RPMI8226 (cell line): ENCODE measurements at regions not wholly inside any gene's neighbourhood (a gene's known extent, or its start where the extent isn't known, plus 50 kb on each side); places are given as distances from the start of the nearest gene placed in this dataset.

Experiments used
- DNase-seq: peaks from one replicate; pipeline ENCODE4 v3.0.0-alpha.2; 2015

DNA sequence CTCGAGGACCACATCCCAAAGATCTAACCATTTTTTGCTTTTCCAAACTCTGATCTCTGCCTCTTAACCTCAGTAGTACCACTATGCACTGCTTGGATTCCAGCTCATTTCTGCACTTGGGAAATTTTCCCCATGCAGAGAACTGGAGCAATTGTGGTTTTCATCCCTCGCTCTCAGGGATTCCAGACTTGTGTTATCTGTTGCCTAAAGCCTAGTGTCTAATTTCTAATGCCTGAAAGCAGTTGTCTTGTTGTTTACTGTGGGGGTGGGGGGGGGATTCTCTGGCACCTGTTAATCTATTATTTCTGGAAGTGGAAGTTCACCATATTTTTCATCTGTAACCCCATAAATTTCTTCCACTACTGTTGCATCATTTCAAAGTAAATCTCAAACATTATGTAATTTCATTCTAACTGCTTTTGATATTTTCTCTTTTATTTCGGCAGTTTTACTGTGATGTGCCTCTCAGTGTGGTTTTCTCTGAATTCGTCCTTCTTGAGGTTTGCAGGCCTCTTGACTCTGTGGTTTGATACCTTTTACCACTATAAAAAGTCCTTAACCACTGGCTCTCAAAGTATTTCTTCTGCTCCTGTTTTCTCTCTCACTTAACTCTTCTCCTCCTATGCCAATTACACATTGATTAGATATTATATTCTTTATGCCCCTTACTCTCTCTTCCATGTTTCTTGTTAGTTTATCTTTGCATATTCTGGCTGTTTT is 205.6 kb upstream of the EOLA2 start:
- DNase-seq = no peak

DNA sequence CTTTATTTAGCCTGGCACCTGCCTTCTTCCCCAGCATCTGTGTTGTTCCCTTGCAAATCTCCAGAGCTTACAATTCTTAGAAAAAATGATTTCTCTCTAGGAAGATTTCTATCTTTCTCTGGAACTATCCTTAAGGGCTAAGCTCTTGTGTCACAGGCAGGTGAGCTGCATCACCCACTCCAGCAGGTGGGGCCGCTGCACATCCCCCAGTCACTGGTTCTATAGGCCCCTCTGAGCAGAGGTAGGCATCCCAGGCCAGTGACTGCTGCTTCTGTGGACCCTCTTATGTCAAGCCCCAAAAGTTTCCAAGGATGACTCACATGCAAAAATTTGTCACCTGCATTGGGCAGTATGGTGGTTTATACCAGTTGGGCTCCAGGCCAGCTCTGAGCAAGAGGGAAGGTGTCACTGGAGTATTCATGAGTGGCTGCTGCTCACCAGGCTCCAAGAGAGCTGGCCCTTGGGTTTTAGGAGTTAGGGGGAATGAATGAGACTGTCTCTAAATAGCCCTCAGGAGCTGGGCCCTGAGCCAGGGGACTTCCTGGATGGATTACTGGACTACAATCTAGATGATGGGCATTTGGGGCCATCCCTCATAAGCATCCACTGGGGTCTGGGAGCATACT is 208.1 kb upstream of the EOLA2 start:
- DNase-seq = no peak

DNA sequence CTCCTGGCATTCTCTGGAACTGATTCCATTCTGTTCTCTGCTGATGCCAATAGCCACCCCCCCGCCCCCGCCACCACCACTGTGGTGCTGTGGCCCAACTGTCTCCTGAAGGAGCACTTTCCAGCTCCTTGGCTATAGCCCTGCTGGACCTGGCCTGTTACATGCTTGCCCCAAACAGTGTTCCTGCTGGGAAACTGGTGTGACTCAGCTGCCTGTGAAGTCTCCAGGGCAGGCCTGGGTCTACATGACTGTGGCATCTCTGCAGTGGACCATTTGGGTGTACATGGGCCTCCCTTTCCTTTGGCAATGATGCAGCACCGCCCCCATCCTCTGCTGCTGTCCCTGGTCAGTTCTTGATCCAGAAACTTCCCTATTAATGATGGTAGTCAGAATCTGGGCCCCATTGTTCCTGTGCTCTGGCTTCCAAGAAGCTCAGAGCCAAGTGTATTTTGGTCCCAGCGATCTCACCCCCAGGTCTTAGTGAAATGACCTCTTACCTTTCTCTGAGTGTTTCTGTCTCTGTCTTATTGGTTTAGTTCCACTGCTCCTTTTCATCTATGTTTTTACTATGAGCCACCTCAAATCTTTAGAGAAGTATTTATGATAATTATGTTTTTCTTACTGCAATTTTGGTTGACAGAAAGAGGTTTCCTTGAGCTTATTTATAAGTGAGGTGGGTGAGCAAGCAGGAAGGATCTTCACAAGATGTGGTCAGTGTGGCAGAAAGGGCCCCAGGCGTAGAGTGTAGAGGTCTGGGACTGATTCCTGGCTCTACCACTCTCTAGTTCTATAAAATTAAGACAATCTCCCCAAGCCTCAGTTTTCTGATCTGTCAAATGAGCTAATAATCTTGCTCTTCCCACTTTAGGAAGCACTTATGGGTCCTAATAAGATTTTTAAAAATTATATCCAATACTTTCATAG is 210.7 kb upstream of the EOLA2 start:
- DNase-seq = no peak

DNA sequence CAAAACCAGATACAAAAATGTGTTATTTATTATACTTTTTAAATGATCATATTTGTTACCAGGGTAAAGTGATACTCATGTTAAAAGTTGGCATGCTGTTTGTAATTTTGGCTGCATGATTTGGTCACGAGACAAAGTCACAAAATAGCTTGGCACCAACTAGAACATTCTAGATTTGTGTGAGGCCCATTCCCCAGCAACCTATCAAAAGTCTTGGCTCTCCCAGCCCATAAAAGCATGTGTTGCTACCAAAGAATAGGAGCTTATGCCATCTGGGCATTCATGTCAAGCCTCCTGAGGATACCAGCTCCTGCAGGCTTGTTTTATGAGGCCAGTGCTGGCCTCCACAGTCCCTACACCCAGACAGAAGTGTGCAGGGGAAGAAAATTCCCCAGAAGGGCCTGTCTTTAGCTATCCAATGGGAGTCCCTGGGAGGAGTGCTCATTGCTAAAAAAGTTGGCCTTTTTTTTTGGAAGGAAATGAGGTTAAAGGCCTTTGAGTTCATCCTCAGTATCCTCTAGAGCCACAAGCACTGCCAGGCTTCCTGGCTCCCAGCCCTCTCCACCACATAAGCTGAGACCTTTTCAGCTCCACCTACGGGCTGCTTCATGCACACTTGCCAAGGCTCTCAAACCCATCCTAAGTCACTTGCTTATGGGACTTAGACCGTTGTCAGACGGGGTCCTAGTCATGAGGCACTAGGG is 211.9 kb upstream of the EOLA2 start:
- DNase-seq = no peak

DNA sequence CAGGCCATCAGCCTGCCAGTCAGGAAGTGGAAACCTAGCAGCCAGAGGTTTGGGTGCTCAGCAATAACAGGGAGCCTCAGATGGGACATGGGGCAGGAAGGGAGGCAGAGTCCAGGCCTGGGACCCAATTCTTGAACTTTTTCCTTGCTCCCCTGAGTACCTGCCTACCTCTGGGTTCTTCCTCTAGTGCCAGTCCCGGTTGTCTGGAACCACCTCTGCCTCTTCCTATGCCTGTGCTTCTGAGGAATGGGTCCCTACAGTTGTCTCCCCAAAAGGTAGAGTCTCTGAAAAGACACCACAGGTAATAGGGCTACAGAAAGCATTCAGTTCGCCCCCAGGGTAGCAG is 212.4 kb upstream of the MAMLD1 start:
- no peak for DNase-seq

DNA sequence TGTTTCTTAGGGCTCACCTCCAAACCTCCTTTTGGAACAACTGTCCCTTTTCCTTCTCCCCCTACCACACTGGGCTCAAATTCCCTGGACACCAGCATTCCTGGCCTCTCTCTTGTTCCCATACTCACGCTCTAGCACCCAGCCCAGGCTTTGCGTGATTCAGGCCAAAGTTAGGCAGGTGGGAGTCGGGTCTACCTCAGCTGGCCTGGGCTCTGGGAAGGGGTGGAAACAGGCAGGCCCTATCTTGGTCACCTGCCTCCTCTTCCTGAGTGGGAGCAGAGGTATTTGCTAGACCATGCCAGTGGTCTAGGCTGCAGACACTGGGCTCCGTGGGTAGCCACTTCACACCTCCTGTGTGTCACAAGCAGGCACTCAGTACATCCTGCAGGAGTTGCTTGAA is 211.1 kb upstream of the MAMLD1 start:
- no peak for DNase-seq

DNA sequence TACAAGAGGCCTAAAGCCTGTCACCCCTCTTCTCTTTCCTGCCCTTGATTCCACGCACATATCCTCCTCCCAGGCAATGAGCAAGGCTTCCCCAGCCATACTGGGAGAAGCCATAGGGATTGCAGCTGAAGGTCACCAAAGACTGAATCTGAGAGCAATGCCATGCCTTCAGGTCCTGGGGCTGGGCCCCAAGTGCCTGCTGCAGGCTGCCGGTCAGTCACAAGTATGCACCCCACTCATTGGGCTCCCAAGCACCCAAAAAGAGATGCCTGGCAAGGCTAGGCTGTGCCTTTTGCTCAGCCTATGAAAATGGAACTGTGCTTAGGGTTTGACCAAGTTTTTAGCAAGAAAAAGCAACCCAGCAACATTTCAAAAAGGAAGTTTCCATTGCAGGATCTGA is 210.6 kb upstream of the MAMLD1 start:
- DNase-seq = no peak

DNA sequence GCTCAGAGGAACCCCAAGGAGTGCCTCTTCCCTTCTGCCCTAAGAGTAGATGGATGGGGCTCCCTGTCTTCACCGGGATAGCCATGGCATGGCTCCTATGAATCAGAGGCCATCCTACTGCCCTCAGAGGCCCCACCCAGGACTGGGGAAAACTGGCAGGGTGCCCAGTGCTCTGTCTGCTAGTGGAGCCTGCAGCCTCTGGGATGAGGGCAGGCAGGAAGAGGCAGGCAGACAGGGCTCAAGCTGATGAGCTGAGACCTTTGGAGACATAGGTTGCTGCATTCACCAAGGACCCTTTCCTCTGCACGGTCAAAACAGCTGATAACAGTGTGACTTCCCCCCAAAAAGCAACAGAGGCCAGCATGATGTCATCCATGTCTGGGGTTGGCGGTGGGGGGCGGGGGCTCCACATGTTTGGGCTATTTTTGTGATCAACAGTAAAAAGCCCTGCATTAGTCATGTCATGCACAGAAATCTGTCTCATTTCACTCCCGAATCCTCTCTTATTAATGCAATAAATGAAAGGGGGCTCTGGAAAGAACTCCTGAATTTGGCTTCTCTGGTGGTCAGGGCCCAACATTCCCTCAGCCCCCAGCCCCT is 207.6 kb upstream of the MAMLD1 start:
- DNase-seq = no peak

DNA sequence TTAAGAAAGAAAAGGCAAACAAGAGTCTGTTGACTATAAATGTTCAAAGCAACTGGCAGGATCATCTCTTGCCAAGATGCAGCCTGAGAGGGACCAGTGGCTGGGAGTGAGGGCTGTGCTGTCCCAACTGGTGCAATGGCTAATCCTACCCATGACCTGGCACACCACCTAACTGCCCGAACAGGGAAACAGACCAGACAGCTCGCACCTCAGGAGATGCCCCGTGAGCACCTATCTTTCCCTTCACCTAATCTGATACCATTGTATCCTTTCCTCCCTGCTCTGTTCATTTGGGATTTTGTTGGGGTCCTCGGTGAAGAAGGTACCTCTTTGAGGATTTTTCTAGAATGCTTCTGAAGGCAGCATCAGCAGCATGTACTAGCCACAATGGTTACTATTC is 206.5 kb upstream of the MAMLD1 start:
- no peak for DNase-seq

DNA sequence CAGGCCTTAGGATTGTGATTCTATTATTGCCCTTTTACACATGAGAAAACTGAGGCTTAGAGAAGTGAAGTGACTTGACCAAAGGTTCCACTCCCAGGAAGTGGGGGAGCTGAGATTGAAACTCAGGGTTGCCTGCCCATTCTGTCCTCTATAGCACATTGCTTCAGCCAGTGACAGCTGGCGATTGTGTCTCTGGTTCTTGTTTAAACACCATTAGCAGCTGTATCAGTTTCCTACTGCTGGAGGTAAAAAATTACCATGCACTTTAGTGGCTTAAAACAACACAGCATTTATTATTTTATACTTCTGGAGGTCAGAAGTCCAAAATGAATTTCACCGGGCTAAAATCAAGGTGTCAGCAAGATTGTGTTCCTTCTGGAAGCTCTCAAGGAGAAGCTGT is 205.8 kb upstream of the MAMLD1 start:
- DNase-seq = no peak

DNA sequence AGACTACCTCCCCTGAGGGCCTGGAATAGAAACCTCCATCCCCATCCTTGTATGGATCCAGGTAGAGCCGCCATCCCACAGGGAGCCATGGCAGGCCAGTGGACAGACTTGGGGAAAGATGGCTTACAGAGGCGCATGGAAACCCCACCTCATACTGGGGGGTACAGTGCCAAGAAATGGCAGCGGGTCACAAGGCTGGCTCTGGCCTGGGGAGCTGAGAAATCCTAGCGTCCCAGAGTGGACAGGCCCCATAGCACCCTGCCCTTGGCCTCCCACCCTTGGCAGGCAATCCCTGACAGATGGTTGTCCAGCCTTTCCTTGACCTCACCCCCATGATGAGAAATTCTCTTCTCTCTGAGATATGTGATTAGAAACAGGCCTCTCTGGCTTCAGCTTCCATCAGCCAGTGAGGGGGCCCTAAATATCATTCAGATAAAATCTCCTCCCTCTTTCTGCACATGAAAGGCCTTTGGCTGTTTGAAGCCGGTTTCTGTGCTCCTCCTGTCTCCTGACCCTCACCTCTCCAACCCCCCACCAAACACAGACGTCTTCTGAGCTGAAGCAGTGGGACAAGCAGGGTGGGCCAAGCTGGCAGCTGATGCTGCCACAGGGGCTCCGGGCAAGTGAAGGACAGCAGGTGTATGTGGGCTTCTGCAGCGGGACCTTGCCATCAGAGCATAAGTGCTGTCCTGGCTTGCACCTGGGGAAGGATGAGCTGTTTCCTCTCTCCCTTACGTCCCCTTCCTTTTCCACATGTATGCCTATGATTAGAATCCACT is 204.4 kb upstream of the MAMLD1 start:
- DNase-seq = no peak

DNA sequence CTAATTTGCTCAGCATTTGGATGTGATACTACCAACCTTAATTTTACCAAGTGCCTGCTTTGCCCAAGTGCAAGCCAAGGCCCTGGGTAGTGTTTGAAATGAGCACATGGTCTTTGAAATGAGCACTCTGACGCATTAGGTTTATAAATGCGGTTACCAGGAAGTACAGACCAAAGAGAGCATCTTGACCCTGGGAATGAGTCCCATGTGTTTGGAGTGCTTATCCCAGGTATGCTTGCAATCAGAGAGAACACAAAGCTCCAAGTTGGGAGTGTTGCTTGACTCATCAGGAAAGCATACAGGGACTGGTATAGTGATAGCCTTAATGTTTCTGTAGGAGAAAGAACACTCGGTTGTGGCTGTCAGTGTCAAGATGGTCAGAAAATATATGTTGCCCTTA is 203.6 kb upstream of the MAMLD1 start:
- no peak for DNase-seq

DNA sequence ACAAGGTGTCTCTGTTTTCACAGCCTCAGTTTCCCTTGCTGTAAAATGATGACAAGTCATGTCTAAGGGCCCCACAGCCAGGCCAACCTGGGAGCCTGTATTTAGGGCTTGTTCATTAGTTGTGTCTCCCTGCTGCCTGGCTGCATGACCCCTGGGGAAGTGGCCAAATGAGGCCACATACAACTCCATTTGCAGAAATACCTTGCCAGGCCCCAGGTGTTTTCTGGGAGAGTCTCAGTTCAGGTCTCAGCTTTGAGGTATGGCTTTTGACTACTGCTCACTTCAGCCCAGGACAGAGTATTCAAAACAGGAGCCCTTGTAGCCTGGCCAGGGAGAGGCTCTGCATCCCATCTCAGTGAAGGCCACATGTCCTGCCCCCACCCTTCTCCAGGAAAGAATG is 202.5 kb upstream of the MAMLD1 start:
- DNase-seq = no peak

DNA sequence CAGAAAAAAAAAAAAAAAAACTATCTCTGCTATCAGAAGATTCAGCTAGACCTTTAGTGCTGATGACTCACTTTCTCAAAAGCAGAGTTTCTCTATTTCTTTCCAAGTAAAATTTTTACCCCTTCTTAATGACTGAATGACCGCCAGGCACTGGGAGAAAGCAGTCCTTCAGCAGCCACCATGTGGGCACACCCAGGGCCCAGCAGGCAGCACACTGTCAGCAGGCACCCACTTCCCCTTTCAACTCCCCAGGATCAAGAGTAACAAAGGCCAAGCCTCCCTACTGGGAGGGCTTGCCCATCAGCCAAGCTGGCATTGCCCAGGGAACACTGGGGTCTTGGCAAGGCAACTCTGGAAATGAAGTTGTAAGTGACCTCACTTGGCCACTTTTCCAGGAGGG is 201.9 kb upstream of the MAMLD1 start:
- DNase-seq = no peak

DNA sequence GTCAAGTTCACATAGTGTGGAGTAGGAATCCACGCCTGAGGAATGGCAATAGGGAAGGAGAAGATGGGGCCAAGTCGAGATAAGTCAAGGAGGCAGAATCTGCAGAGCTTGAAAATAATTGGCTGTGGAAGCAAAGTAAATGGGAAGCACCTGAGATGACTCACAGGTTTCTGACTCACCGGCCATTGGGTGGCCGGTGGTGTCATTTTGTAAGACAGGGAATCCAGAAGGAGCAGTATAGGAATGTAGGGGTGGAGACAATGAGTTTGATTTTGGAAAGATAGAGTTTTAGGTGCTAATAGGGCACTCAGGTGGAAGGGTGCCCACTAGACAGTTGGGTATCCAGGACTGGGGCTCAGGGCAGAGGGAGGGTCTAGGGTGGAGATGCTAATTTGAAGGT is 201.0 kb upstream of the MAMLD1 start:
- no peak for DNase-seq

DNA sequence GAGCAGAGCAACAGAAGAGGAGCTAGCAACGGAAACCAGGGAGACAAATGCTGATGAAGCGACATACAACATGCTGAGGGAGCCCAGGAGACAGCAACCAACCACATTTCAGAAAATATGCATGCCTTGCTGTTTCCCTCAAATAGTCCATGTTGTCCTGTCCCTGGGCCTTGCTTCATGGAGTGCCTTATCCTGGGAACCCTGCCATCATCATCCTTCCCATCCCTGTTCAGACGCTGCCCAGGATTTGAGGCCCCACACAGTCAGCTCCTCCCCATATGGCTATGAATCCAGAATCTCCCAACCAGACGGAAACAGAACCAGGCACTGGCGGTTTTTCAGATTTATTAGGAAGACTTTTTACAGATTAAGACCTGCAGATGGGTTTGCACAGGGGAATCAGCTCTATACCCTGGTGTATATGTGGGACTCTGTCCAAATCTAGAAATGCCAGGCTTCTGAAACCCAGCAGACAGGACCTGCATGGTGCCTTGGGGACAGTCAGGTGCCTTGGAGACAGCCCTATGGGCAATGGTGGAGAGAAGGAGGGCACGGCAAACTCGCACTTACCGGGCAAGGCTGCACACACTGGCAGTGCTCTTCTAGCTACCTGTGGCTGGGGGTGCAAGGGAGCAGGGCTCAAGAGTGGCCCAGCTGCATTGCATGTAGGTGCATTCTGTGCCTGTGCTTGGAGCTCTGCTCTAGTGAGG is 199.7 kb upstream of the MAMLD1 start:
- DNase-seq = no peak

DNA sequence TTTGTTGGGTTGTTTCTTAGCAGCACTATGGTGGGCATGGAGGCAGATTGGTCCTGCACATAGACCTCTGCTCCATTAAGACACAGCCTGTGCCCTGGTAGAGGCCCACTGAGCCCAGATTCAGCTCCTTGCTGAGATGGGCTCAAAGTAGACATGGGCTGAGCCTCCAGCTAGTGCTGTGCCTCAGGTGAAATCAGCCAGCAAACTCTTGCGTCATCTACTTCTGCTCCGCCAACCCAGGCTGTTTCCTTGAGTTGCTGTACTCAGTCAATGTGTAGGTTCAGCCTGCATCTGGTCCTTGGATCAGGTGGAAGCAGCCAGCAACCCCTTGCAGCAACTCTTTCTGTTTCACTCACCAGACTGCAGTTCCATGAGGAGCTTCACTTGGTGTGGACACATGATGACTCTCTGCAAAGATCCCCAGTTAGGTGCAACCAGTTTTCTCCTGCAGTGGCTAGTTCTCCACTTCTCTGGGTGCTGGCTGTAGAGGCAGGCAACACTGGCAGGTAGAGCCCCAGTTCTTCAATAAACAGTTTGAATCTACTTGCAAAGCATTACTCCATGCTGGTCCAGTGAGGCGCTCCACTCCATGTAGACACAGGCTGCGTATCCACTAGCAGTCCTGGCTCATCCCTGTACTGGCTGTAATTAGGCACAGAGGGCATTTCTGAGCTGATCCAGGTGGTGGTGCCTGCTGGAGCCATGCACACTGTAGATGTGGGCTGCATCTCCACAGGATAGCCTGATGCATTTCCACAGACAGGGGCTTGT is 199.0 kb upstream of the MAMLD1 start:
- DNase-seq = no peak

DNA sequence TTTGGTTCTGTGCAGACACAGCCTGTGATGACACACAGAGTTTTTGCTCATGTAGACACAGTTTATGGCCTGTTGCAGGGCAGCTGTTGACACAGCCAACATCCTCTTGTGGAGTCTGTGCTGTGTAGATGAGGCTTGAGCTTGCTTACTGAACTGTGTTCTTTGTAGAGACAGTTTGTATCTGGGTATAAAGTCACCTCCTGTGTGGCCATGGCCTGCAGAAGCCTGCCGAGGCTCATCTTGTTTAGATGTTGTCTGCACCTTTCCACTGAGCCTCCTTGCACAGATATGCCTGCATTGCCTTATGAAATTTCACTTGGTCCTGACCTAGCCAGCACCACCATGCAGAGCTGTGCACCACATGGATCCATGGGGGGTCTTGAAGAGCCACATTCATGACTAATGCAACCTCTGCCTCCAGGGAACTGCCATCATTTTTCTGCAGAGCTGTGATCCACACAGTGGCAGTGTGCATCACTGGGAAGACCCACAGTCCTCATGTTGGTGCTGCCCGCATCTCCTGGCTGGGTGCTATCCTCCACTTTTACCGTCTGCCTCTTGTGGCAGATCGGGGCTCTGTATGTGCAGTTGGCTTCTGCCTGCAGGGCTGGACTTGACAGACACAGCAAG is 198.0 kb upstream of the MAMLD1 start:
- no peak for DNase-seq

DNA sequence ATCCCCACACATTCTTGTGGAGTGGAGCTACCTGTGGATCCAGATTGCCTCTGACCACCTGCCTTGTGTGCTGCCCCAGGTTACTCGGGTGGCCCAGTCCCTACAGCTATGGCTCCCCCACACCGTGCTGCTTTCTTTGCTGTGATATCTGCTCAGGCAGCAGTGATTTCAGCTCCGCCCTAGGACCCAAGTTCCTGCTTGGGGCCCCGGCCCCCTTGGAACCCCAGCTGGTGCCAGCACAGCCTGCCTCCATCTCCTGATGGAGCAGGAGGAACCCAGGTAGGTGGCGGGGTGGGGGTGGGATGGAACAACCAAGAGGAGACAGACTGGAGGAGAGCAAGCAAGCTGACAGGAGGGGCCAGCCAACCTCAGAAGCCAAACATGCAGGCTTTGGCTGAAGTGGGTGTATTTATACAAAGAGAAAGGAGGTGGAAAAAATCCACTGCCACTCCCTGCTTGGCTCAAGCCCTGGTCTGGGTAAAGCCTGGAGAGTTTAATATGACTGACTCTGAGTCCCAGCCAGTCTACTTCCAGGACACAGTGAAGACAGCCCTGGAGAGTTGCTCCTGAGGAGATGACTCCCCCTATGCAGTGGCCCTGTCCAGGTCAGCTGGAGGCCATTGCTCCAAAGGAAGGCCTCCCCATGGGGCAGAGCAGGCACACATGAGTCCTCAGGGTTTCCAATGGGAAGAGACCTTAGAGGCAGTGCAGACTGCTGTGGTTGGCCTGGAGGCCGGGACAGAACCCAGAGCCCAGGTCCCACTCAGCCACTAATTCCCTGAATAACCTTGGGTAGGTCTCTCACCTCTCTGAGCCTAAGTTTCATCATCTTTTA is 197.1 kb upstream of the MAMLD1 start:
- DNase-seq = no peak
